ENCODE measurements at regions not wholly inside any gene's neighbourhood (a gene's known extent, or its start where the extent isn't known, plus 50 kb on each side); places are given as distances from the start of the nearest gene placed in this dataset.
A peak's percentile ranks its signal among the peaks of the same experiment; 100 is the strongest.

DNA sequence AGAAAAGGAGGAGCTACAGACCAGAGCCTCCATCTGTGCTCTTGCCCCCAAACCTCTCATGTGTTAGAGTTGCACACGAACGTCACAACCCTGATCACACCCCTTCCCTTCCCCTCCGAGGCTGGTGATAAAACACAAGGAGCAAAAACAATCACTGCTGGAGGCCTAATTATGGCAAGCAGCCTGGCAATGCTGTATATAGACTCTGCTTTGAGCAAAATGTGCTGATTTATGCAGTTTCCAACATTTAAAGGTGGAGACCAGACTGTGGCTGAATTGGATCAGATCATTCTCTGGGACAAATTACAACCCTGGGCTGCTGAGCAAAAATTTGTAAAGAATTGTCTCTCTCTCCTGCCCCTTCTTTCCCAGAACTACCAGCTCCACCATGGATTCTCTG is 64.6 kb upstream of the SRSF6 start:
- no peak for TF ChIP-seq EZH2phosphoT487 (IDR thresholded peaks at IDR 0.05; ENCODE audit: borderline replicate concordance, low read length)
- TF ChIP-seq, protein P1, sequence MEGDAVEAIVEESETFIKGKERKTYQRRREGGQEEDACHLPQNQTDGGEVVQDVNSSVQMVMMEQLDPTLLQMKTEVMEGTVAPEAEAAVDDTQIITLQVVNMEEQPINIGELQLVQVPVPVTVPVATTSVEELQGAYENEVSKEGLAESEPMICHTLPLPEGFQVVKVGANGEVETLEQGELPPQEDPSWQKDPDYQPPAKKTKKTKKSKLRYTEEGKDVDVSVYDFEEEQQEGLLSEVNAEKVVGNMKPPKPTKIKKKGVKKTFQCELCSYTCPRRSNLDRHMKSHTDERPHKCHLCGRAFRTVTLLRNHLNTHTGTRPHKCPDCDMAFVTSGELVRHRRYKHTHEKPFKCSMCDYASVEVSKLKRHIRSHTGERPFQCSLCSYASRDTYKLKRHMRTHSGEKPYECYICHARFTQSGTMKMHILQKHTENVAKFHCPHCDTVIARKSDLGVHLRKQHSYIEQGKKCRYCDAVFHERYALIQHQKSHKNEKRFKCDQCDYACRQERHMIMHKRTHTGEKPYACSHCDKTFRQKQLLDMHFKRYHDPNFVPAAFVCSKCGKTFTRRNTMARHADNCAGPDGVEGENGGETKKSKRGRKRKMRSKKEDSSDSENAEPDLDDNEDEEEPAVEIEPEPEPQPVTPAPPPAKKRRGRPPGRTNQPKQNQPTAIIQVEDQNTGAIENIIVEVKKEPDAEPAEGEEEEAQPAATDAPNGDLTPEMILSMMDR (IDR thresholded peaks at IDR 0.05; ENCODE audit: low read depth, low read length, poor library complexity, severe bottlenecking) = no peak
- H3K9me2 ChIP-seq (replicated peaks; ENCODE audit: control insufficient read depth, low read length) = no peaks in the 10 kb centered on the region
- 0 out of 2 replicates have a peak, but pooled peaks cover 2% of the 10 kb centered on the region for H3K27me3 ChIP-seq (ENCODE audit: control insufficient read depth, low read length)
- H3K4me1 ChIP-seq (ENCODE audit: control insufficient read depth, low read length) = no peaks in the 10 kb centered on the region
- no peaks in the 10 kb centered on the region for H3K36me3 ChIP-seq (ENCODE audit: control insufficient read depth, low read length)
- no peaks in the 10 kb centered on the region for H3F3A ChIP-seq (ENCODE audit: control insufficient read depth, insufficient read depth)
- no peaks in the 10 kb centered on the region for H4K20me1 ChIP-seq (ENCODE audit: control insufficient read depth, insufficient read depth, low read depth, low read length)
- no peaks in the 10 kb centered on the region for H3K79me2 ChIP-seq (ENCODE audit: control insufficient read depth, low read length)
- H3K4me2 ChIP-seq (ENCODE audit: low read length) = no peak overlapping the region
- H3K9me3 ChIP-seq (ENCODE audit: control insufficient read depth, insufficient read depth, low read length) = no peaks in the 10 kb centered on the region
- no peak overlapping the region for H3K27ac ChIP-seq (ENCODE audit: low read depth, low read length)
- no peak overlapping the region for H3K4me3 ChIP-seq (ENCODE audit: low read length)

DNA sequence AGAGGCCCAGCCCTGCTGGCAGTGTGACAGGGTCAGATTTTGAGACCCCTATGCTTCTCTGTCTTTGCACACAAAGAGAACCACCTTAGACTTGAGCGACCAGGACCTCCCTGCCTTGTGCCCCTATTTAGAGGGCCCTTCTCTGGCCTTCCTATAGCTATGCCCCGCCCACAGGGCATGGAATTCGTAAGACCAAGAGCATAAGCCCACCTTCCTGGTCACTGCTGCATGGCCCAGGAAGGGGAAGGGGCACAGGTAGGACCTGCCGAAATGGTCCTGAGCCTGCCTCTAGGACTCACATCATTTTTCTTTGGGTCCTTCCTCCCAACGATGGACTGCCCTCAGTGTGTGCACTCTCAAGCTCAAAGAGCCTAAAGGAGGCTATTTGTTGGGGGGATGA is 65.1 kb upstream of the SRSF6 start:
- Histone ChIP-seq H3K27ac (ENCODE audit: low read depth, low read length) (no peak overlapping the region), H3K36me3 (ENCODE audit: control insufficient read depth, low read length) (no peaks in the 10 kb centered on the region), H3K4me1 (ENCODE audit: control insufficient read depth, low read length) (no peaks in the 10 kb centered on the region), H3K27me3 (ENCODE audit: control insufficient read depth, low read length) (0 out of 2 replicates have a peak, but pooled peaks cover 2% of the 10 kb centered on the region), H3K9me3 (ENCODE audit: control insufficient read depth, insufficient read depth, low read length) (no peaks in the 10 kb centered on the region), H3K9me2 (replicated peaks; ENCODE audit: control insufficient read depth, low read length) (no peaks in the 10 kb centered on the region), H3K4me2 (ENCODE audit: low read length) (no peak overlapping the region), H3K4me3 (ENCODE audit: low read length) (no peak overlapping the region), H4K20me1 (ENCODE audit: control insufficient read depth, insufficient read depth, low read depth, low read length) (no peaks in the 10 kb centered on the region), H3K79me2 (ENCODE audit: control insufficient read depth, low read length) (no peaks in the 10 kb centered on the region), H3F3A (ENCODE audit: control insufficient read depth, insufficient read depth) (no peaks in the 10 kb centered on the region)
- TF ChIP-seq, protein P1 (IDR thresholded peaks at IDR 0.05; ENCODE audit: low read depth, low read length, poor library complexity, severe bottlenecking) = no peak
- TF ChIP-seq EZH2phosphoT487 (IDR thresholded peaks at IDR 0.05; ENCODE audit: borderline replicate concordance, low read length) = no peak

DNA sequence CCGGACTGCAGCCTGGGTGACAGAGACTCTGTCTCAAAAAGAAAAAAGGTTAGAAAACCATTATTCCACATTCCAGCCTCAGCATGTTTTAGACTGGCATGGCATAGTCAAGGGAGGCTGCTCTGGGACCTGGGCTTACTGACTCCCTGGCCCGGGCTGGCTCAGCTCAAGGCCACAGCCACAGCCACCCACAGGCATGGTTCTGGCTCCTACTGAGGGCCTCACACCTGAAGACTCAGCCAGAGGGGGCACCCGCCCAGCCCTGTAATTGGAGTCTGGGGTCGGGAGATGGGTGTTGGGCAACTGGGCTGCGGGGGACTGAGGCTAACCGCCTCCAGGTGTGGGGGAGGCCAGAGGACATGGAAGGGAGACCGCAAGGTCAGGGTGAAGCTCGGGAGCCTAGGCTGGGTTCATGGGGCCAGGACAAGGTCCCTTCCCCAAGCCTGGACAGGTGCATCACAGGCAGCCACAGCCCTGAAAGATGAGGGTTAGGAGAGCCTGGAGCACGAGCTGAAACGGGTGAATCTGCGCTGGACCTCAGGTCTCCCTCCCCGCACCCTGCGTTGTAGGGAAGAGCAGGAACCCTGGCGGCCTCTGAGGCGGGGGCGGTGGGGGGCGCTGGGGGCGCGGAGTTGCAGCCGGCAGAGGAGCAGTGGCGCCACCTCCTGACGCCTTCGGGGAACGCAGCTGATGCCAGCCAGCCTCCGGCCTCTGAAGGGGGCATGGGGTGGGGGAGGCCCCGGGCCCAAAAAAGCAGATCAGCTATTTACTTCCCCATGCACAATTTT is 67.7 kb upstream of the SRSF6 start:
- Histone ChIP-seq H3F3A (ENCODE audit: control insufficient read depth, insufficient read depth) (no peaks in the 10 kb centered on the region), H3K79me2 (ENCODE audit: control insufficient read depth, low read length) (no peaks in the 10 kb centered on the region), H3K4me1 (ENCODE audit: control insufficient read depth, low read length) (no peaks in the 10 kb centered on the region), H3K27ac (ENCODE audit: low read depth, low read length) (no peak overlapping the region), H3K27me3 (ENCODE audit: control insufficient read depth, low read length) (0 out of 2 replicates have a peak, but pooled peaks cover 2% of the 10 kb centered on the region), H3K9me3 (ENCODE audit: control insufficient read depth, insufficient read depth, low read length) (no peaks in the 10 kb centered on the region), H3K4me2 (ENCODE audit: low read length) (no peak overlapping the region), H3K9me2 (replicated peaks; ENCODE audit: control insufficient read depth, low read length) (no peaks in the 10 kb centered on the region), H4K20me1 (ENCODE audit: control insufficient read depth, insufficient read depth, low read depth, low read length) (no peaks in the 10 kb centered on the region), H3K4me3 (ENCODE audit: low read length) (no peak overlapping the region), H3K36me3 (ENCODE audit: control insufficient read depth, low read length) (no peaks in the 10 kb centered on the region)
- no peak for TF ChIP-seq EZH2phosphoT487 (IDR thresholded peaks at IDR 0.05; ENCODE audit: borderline replicate concordance, low read length)
- TF ChIP-seq, protein P1 (IDR thresholded peaks at IDR 0.05; ENCODE audit: low read depth, low read length, poor library complexity, severe bottlenecking) = peak; percentile 78
